Activated T-cell treated with anti-CD3 and anti-CD28 coated beads, Interleukin-2, amount 50 U/mL, for 72 hours (primary cell): ENCODE measurements at regions not wholly inside any gene's neighbourhood (a gene's known extent, or its start where the extent isn't known, plus 50 kb on each side); places are given as distances from the start of the nearest gene placed in this dataset.

Experiments used
- ATAC-seq, 2 donors: fragments of 150-1000 bp; cut with Tn5 transposase; replicated peaks in 1 of 2; 2 replicates each; pipeline ENCODE4 v1.10.0; 2021; ENCODE audit warnings: moderate library complexity in 2 of 2, mild to moderate bottlenecking in 1 of 2
- DNase-seq, 2 donors: peaks; one replicate each; pipeline ENCODE4 v3.0.0; 2021 to 2022; ENCODE audit warnings: mixed read lengths in 1 of 2
- H3K27ac Mint-ChIP-seq: one replicate; pipeline ENCODE4 v1.8.0; 2022; ENCODE audit warnings: mild to moderate bottlenecking, moderate library complexity, mixed read lengths
- H3K27me3 Mint-ChIP-seq: one replicate; pipeline ENCODE4 v1.8.0; 2022; ENCODE audit warnings: low read depth, mixed read lengths
- H3K36me3 Mint-ChIP-seq, 2 donors: one replicate each; pipeline ENCODE4 v1.8.0; 2022; ENCODE audit warnings: mixed read lengths in 2 of 2, mild to moderate bottlenecking in 1 of 2; ENCODE audit not compliant: insufficient read depth in 2 of 2
- H3K4me1 Mint-ChIP-seq: one replicate; pipeline ENCODE4 v1.8.0; 2022; ENCODE audit warnings: low read depth, mixed read lengths
- H3K4me3 Mint-ChIP-seq, 2 donors: one replicate each; pipeline ENCODE4 v1.8.0; 2022; ENCODE audit warnings: mild to moderate bottlenecking in 2 of 2, mixed read lengths in 2 of 2, moderate library complexity in 2 of 2
- H3K9me3 Mint-ChIP-seq, 2 donors: one replicate each; pipeline ENCODE4 v1.8.0; 2022; ENCODE audit warnings: mixed read lengths in 2 of 2

DNA sequence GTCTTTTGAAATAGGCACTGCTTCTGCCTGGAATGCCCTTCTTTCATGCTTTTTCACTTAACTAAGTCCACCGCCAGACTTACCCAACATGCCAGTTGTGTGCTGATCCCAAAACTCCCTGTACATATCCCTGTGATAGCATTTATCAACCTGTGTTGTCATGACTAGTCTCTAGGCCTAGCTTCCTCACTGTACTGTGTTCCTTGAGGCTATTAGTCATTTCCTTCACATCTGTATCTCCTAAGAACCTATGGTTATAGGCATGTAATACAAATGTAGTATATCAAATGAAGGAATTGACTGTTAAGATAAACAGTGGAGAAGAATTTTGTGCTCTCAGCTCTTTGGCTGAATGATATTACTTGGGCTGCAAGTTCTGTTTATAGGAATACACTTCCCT is 184.3 kb downstream of the CYRIA start:
- no peak overlapping the region for H3K27ac Mint-ChIP-seq
- DNase-seq (no peak), ATAC-seq (no peak)
- H3K9me3 Mint-ChIP-seq, result no peaks in the 10 kb centered on the region
- no peaks in the 10 kb centered on the region for H3K4me1 Mint-ChIP-seq
- H3K27me3 Mint-ChIP-seq, result peaks cover 57% of the 10 kb centered on the region
- H3K4me3 Mint-ChIP-seq, result no peak overlapping the region
- no peaks in the 10 kb centered on the region for H3K36me3 Mint-ChIP-seq

DNA sequence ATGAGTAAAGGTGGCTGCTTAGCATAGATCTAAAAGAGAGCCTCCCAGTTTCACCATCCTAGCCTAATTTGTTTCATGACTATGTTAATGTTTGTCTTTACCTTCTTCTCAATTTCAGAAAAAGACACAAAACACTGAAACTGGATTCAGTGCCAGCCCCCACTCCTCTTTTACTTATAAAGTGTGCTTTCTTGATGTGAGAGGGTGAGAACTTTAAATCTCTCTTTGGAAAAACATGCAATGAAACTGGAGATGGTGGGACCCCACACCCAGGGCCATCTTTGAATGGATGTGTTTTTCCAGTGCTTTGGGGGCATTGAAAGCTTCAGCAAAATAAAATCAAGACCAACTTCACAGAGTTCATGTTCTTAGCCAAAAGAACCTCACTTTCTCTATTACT is 185.9 kb downstream of the CYRIA start:
- peaks cover 48% of the 10 kb centered on the region for H3K27me3 Mint-ChIP-seq
- DNase-seq, result no peak
- no peak for ATAC-seq
- no peaks in the 10 kb centered on the region for H3K9me3 Mint-ChIP-seq
- no peak overlapping the region for H3K27ac Mint-ChIP-seq
- no peaks in the 10 kb centered on the region for H3K4me1 Mint-ChIP-seq
- no peak overlapping the region for H3K4me3 Mint-ChIP-seq
- H3K36me3 Mint-ChIP-seq, result no peaks in the 10 kb centered on the region

DNA sequence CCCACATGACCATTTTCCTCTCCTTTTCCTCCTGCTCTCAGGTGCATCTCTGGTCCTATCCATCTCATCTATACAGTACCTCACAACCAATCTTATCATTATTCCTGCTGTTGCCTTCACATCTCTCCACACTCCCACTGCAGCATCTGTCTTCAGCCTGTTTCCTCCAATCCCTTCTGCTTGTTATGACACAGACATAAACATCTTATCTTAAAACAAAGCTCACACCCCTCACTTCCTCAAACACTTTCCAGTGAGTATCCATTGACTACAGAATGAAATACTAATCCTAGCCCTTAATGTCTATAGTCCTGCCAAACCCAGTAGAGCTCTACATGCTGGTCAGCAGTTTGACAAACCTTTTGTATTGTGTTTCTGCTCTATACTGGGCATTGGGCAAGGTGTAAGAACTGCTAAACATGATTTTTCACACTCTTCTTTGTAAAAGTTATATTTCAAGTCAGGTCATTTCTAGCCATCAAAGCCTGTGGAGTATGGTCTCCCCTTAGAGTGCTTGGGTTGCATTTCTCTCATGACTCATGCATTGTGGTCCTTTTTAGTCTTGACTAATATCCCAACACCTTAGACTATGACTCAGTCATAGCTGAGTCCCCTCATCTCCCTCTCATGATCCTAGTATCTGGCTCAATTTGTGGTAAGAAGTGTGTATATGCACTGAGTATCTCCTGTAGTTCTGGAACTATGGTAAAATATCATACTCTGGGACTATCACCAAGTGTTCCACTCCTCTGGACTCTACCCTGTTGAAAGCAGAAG is 187.0 kb downstream of the CYRIA start:
- H3K36me3 Mint-ChIP-seq, result no peaks in the 10 kb centered on the region
- H3K27me3 Mint-ChIP-seq, result peaks cover 41% of the 10 kb centered on the region
- ATAC-seq, result peak; percentile 93 to 97
- H3K9me3 Mint-ChIP-seq, result no peaks in the 10 kb centered on the region
- H3K27ac Mint-ChIP-seq, result no peak overlapping the region
- H3K4me3 Mint-ChIP-seq, result no peak overlapping the region
- peak in 1 of 2 donors; percentile 2 for DNase-seq
- no peaks in the 10 kb centered on the region for H3K4me1 Mint-ChIP-seq

DNA sequence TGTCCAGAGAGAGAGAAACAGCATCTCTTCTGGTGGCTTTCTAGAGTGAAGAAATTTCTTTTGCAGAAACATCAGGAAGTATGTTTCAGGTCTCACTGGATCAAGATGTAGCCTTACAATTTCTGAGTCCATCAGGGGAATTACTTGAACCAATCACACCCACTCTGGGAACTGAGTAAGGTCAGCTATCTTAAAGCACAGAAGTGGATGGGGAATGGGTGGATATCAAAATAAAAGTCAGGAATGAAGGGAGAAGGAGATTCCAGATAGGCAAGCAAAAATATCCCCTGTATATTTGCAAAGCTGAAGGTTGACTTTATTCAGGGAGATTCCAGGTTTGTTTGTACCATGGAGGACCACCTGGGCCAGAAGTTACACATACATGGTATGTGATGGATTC is 188.0 kb downstream of the CYRIA start:
- H3K36me3 Mint-ChIP-seq, result no peaks in the 10 kb centered on the region
- H3K4me1 Mint-ChIP-seq, result no peaks in the 10 kb centered on the region
- DNase-seq (no peak), ATAC-seq (no peak)
- no peaks in the 10 kb centered on the region for H3K9me3 Mint-ChIP-seq
- no peak overlapping the region for H3K4me3 Mint-ChIP-seq
- H3K27me3 Mint-ChIP-seq, result peaks cover 33% of the 10 kb centered on the region
- no peak overlapping the region for H3K27ac Mint-ChIP-seq

DNA sequence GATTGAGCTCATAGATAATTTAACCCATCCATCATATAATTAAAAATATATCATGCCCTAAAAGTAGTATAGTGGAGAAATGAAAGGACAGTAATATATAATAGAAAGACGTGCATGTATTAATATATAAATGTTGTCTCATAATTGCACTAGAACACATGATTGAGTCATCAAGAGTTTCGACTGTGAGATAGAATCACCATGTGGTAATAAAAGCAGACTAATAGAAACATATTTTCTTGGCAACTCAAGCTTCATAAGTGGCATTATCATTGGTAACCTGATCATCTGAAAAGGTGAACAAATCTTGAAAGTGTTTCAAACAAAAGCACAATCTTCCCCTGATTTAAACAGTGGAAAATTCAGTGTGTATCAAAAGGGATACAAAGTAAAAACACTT is 188.8 kb downstream of the CYRIA start:
- no peaks in the 10 kb centered on the region for H3K9me3 Mint-ChIP-seq
- ATAC-seq (no peak), DNase-seq (no peak)
- peaks cover 29% of the 10 kb centered on the region for H3K27me3 Mint-ChIP-seq
- no peak overlapping the region for H3K27ac Mint-ChIP-seq
- no peaks in the 10 kb centered on the region for H3K4me1 Mint-ChIP-seq
- no peaks in the 10 kb centered on the region for H3K36me3 Mint-ChIP-seq
- H3K4me3 Mint-ChIP-seq, result no peak overlapping the region

DNA sequence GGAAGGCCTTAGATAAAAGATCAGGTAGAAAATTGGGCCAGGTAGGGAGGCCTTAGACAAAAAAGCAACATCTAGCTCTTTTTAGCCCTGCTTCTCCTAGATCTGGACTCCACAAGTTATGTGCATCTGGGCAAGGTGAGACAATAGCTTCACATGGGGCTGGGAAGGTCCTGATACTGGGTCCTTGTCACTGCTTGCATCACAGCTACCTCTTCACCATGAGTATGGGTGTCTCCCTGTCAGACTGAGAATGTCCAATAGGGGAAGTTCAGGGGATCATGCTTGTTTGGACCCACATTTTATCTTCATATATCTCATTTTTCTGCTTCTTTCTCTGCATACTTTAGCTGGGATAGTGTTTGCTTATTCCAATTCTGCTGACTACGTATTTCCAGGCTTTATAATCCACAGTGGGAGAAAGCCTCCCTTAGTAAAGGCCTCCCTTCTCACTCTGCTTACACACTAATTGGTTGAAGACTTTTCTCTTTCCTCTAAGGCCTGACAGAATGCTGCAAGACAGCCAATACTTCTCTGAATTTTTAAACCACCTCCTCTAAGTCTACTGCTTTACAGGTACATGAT is 189.6 kb downstream of the CYRIA start:
- Mint-ChIP-seq H3K4me3 (no peak overlapping the region), H3K27me3 (peaks cover 25% of the 10 kb centered on the region), H3K36me3 (no peaks in the 10 kb centered on the region), H3K27ac (no peak overlapping the region), H3K4me1 (no peaks in the 10 kb centered on the region), H3K9me3 (no peaks in the 10 kb centered on the region)
- DNase-seq (no peak), ATAC-seq (no peak)

DNA sequence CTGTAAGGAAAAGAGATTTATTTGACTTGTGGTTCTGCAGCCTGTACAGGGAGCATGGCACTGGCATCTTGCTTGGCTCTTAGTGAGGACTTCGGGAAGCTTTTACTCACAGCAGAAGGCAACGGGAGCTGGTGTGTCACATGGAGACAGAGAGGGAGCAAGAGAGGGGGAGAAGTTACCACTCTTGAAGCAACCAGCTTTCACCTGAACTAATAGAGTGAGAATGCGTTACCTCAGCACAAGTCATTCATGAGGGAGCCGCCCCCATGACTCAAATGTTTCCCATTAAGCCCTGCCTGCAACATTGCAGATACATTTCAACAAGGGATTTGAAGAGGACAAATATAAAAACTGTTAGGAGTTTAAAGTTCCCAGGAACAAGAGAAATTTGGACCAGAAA is 190.0 kb downstream of the CYRIA start:
- Mint-ChIP-seq H3K4me1 (no peaks in the 10 kb centered on the region), H3K27ac (no peak overlapping the region), H3K27me3 (peaks cover 20% of the 10 kb centered on the region), H3K36me3 (no peaks in the 10 kb centered on the region), H3K9me3 (no peaks in the 10 kb centered on the region), H3K4me3 (no peak overlapping the region)
- ATAC-seq, result no peak
- no peak for DNase-seq

DNA sequence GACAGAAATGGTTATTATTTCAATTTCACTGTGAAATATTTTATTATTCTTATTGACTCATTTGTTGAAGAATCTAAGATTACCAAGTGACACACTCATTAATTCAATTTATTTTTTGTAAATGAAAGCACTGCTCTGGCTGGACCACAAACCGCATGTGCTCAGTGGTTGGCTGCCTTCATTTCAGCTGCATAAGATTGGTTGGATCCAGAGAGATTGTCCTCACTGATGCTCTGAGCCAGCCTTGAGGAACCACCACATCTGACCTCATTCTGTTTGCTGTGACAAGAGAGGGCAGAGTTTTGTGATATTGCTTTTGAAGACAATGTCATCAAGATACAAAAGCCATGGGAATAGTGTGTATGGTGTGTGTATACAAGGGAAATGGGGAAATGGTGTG is 192.1 kb downstream of the CYRIA start:
- Mint-ChIP-seq H3K9me3 (no peaks in the 10 kb centered on the region), H3K4me1 (no peaks in the 10 kb centered on the region), H3K4me3 (no peak overlapping the region), H3K36me3 (no peaks in the 10 kb centered on the region), H3K27ac (no peak overlapping the region), H3K27me3 (peaks cover 5% of the 10 kb centered on the region)
- DNase-seq, result no peak
- ATAC-seq, result no peak

DNA sequence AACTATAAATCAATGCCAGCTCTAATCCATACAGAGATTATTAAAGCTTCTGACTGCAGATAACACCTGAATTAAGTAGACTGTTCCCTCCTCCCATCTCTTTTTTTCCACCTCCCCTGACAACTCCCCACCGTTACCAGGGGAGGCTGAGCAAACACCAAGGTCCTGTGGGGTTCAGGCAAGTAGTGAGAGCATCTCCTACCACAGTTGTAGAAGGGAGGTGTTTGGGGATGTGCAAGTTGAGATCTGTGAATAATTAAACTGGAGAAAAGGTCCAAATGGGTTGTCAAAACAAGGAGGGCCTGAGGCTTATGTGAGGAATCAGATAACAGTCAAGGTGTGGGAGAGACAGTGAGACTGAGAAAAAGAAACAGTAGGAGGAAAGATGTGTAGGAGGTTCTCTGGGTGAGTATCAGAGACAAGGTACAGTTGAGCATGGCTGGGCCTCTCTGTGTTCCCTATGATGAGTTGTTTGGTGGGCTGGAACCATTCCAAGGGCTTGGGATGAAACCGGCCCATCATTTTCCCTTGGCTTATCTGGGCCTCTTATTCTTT is 194.6 kb downstream of the CYRIA start:
- Mint-ChIP-seq H3K4me3 (no peak overlapping the region), H3K4me1 (peaks cover 9% of the 10 kb centered on the region), H3K9me3 (no peaks in the 10 kb centered on the region), H3K27me3 (peaks cover 2% of the 10 kb centered on the region), H3K27ac (no peak overlapping the region), H3K36me3 (no peaks in the 10 kb centered on the region)
- ATAC-seq (no peak), DNase-seq (no peak)

DNA sequence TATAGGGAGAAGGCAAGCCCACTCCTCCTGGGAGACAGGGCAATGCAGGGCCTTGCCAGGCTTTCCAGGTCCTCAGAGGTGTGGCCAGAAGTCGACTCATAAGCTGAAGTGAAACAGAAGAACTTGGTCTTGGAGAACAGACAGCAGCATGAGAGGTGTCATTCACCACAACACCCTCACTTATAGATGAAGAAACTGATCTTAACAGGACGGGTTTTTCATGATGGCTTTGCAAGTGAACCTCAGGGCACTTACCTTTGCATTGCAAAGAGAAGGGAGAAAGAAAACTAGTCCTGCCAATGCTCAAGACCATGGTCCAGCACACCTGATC is 198.8 kb downstream of the CYRIA start:
- ATAC-seq (peak; percentile 21 to 67), DNase-seq (peak in 1 of 2 donors; percentile 3)
- Mint-ChIP-seq H3K9me3 (no peaks in the 10 kb centered on the region), H3K27ac (no peak overlapping the region), H3K27me3 (peaks cover 31% of the 10 kb centered on the region), H3K4me3 (no peak overlapping the region), H3K36me3 (no peaks in the 10 kb centered on the region), H3K4me1 (peaks cover 15% of the 10 kb centered on the region)

DNA sequence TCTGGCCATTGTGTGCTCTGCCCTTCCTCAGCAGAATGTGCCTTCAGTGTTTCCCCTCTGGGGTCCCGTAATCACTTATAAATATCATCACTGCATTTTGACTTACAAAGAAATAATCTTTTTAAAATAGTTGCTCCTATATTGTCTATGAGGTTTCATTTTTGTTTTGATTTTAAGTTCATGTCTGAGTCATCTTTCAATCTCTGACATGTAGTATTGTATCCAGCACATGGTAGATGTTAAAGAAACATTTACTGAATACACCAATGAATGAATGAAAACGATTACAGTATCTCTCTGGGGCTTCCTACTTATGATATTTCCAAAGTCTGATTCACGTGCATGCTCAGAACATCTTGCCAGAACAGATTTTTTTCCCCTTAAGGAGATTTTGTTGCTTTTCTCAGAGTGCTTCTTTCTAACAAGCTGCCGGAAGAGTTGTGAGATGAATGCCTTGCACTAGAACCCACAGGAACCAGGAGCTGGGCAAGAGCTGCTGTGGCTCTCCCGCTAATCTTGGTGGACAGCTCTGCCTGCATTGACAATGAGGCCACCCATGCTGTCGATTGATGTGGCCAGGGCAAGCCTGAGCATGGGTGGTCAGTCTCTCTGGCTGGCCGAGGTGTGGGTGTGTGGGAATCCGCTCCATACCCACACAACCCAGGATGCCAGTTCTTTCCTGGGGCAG is 199.4 kb downstream of the CYRIA start:
- Mint-ChIP-seq H3K27ac (no peak overlapping the region), H3K27me3 (peaks cover 32% of the 10 kb centered on the region), H3K4me1 (peaks cover 15% of the 10 kb centered on the region), H3K9me3 (no peaks in the 10 kb centered on the region), H3K4me3 (no peak overlapping the region), H3K36me3 (no peaks in the 10 kb centered on the region)
- ATAC-seq (peak in 1 of 2 donors; percentile 46), DNase-seq (no peak)

DNA sequence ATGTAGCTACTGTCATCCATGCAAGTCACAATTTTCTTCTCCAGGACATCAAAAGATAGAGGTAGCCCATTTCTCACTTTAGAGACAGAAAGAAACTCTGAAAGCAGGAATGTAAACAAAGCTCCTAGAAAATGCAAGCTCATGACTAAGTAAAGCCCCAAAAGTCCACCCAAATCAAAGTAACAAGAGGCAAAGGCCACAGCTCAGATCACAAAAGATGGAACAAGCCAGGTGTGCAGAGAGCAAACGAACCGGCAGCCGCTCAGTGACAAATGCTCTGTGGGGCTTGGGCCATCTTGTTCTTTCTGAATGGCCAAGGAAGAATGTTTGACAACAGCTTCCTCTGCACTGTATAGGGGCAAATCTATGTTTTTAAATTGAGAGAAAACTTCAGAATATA is 201.0 kb downstream of the CYRIA start:
- Mint-ChIP-seq H3K4me3 (no peak overlapping the region), H3K27ac (no peak overlapping the region), H3K27me3 (peaks cover 49% of the 10 kb centered on the region)

DNA sequence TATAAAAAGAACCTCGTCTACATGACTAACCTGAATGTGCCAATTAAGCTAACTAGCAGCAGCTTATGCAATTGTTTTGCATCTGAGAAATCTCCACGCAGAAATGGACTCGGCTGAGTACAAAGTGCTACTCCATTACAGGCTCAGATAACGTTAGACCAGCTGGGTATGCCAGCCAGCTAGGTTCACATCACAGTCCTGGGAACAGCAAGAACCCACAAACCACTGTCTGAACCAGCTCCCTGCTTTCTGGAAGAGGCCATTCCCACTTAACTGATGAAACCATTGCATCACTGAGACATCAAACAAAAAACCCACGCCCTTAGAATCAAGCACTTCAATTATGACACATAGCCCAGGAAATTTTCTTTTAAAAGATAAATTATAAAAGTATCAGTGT is 202.7 kb downstream of the CYRIA start:
- DNase-seq, result no peak
- Mint-ChIP-seq H3K27ac (no peak overlapping the region), H3K27me3 (peaks cover 58% of the 10 kb centered on the region), H3K9me3 (peaks cover 0 to 6% of the 10 kb centered on the region in 2 donors), H3K4me1 (peaks cover 15% of the 10 kb centered on the region), H3K36me3 (no peaks in the 10 kb centered on the region), H3K4me3 (no peak overlapping the region)
- ATAC-seq, result no peak

More for the DNA sequence above, 201.0 kb downstream of the CYRIA start:
- H3K9me3 Mint-ChIP-seq, result no peaks in the 10 kb centered on the region
- no peak for DNase-seq
- H3K36me3 Mint-ChIP-seq, result no peaks in the 10 kb centered on the region
- no peak for ATAC-seq
- H3K4me1 Mint-ChIP-seq, result peaks cover 15% of the 10 kb centered on the region
